Fibroblast of peridontal ligament (primary cell): ENCODE measurements at regions not wholly inside any gene's neighbourhood (a gene's known extent, or its start where the extent isn't known, plus 50 kb on each side); places are given as distances from the start of the nearest gene placed in this dataset.
"Not testable (repeated sequence)": the region's sequence is repeated elsewhere in the genome, so short reads cannot be mapped to it uniquely, and the experiment has no call there.

Experiments
- DNase-seq: peaks from one replicate; pipeline ENCODE4 v3.0.0-alpha.2; 2010; ENCODE audit errors: extremely low read depth

- DNase-seq = no peak
These were observed 128.6 kb downstream of the RGPD3 start for GRCh38 chr2:106339609-106340008.

- no peak for DNase-seq
These were observed 129.1 kb downstream of the RGPD3 start for GRCh38 chr2:106339132-106339531.

DNA sequence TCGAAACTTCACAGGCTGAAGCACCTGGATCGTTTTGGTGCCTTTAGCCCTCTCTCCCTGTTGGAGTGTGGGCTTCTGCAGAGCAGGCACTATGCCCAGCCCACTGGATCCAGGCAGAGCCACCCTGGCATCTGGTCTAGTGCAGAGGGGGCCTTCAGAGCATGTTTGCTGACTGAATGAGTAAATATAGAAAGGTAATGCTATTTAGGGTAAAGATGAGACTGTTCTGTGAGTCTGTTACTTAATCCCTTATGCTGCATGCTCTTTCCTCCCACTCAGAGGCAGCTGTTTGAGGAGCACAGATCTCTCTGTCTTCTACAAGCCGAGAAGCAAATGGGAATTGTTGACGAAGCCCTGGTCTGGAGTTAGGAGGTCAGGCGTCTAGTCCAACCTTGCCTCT, 130.2 kb downstream of the RGPD3 start:
- no peak for DNase-seq

- no peak for DNase-seq
These were observed 131.5 kb downstream of the RGPD3 start for GRCh38 chr2:106336737-106337136.

DNA sequence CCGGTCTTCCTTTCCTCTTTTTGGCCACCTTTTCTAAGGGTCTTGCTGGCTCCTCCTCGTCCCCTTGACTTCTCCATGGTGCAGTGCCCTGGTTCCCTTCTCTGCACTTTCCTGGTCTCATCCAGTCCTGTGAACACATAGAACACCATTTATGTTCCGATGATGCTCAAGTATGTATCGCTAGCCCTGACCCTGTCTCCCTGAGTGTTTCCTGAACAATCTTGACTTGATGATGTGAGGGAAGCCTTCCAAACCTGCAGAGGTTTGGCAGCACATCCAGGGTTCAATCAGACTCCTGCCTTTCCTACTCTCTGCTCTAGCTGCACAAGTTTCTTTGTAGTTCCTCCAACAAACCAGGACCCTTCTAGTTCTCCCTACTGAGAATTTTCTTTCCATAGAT, 132.1 kb downstream of the RGPD3 start:
- DNase-seq = no peak

- DNase-seq = no peak
These were observed 133.4 kb downstream of the RGPD3 start for GRCh38 chr2:106334802-106335201.

GRCh38 chr2:106333253-106333873, 134.8 kb downstream of the RGPD3 start:
- not testable (repeated sequence) for DNase-seq

- no peak for DNase-seq
These were observed 136.2 kb downstream of the RGPD3 start for GRCh38 chr2:106332054-106332453.

GRCh38 chr2:106330384-106331261, 136.5 kb upstream of the UXS1 start:
- DNase-seq = not testable (repeated sequence)

- no peak for DNase-seq
These were observed 129.4 kb upstream of the UXS1 start for GRCh38 chr2:106323337-106324013.

GRCh38 chr2:106322281-106322680, 128.2 kb upstream of the UXS1 start:
- no peak for DNase-seq

DNA sequence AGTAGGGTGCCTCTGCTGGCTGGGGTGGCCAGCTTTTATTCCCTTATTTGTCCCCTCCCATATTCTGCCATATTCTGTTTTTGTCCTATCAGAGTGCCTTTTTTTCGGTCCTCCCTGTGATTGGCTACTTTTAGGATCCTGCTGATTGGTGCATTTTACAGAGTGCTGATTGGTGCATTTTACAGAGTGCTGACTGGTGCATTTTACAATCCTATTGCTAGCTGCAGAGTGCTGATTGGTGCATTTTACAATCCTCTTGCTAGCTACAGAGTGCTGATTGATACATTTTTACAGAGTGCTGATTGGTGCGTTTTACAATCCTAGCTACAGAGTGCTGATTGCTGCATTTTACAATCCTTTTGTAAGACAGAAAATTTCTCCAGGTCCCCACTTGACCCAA, 126.3 kb upstream of the UXS1 start:
- DNase-seq = not testable (repeated sequence)

DNA sequence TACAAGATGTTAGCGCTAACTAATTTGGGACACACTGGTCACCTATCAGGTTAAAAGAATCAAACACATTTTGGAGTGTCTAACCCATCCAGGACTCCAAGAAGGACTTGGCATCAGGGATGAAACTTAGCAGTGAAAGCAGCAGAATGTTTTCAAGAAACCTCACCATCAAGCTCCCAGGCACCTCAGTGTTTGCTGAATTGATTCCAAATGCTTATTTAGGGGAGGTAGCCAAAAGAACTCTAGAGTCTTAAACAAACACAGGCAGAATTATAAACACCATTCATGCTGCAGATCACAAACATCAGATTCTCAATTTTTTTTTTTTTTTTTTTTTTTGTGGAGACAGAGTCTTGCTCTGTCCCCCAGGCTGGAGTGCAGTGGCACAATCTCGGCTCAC, 122.8 kb upstream of the UXS1 start:
- DNase-seq = no peak

DNA sequence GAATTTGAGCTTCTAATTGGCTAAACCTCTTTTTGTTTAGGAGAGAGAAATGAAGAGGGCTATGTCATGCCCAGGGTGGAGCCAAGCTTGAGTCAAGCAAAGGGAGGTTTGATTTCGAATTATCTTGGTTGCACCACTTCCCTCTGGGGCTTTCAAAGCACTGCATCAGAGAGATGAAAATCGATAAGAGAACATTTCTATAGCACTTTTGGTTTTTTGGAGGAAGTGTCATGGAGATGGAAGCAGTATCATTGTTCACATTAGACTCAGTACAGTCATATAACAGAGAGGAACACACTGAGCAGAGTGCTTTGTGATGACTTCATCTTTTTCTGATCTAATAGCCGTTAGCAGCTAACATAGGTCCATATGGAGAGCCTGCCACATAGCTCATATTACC, 120.3 kb upstream of the UXS1 start:
- no peak for DNase-seq

DNA sequence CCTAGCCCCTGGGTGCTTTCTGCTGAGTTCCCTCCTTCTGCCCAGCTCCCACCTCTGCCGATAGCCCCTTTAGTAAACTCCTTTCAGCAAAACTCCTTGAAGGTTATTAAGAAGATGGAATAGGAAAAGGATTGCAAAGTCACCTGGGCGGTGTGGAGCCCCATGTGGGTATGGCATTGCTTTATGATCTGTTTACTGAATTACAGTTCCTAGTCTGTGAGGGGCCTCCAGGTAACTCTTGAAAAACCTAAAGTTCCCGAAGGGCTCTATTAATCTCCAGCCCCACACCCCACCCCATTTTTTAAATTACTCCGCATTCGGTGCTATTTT, 116.9 kb upstream of the UXS1 start:
- no peak for DNase-seq

DNA sequence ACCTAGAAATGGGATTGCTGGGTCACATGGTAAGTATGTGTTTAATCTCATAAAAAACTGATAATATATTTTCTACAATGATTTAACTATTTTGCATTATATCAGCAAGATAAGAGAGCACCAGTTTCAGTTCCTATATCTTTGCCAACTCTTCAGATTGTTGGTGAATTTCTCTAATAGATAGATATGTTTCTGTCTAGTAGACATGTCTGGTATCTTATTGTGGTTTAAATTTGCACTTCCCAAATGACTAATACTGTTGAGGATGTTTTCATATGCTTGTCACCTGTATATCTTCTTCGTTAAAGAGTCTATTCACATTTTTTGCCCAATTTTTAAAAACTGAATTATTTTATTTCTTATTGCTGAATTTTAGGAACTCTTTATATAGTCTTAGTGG, 113.8 kb upstream of the UXS1 start:
- no peak for DNase-seq

GRCh38 chr2:106306387-106306786, 112.3 kb upstream of the UXS1 start:
- no peak for DNase-seq

DNA sequence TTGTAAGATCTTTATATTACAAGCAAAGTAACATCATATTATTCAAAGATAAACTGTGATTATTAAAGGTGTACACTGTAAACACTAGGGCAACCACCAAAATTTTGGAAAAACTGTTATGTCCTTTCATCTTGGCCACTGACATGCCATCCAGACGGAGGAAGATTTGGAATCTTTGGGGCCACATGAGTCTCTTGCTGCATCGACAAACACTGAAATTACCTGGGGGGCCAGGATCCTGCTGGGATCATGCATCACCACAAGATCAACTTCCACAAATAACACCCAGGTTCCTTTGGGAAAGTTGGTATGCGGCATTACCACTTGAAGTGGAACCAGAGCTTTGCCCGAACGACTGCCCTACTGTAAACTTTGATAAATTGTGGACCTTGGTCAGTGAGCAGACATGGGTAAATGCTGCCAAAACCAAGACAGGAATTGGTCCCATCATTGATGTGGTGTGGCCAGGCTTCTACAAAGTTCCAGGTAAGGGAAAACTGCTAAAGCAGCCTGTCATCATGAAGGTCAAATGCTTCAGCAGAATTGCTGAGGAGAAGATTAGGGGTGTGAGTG, 110.6 kb upstream of the UXS1 start:
- DNase-seq = no peak

- no peak for DNase-seq
These were observed 105.6 kb upstream of the UXS1 start for GRCh38 chr2:106299696-106300095.

GRCh38 chr2:106296182-106296815, 102.2 kb upstream of the UXS1 start:
- peak; percentile 3 for DNase-seq

DNA sequence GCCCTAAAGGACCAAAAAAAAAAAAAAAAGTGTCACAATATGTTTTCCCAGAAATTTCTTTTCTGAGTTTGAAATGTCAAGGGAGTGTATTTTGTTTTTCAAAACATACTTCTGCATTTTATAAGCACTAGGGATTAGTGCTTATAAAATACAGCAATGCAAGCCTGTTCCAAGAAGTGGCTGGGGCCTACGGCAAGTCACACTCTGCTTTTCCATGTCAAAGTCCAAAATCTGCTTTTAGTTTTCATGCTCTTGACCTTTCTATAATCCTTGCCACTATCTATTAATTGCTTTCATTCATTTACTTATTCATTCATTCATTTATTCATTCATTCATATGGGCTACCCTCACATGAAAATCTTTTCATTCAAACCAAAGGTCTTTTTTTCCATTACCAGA, 100.1 kb upstream of the UXS1 start:
- DNase-seq = no peak

DNA sequence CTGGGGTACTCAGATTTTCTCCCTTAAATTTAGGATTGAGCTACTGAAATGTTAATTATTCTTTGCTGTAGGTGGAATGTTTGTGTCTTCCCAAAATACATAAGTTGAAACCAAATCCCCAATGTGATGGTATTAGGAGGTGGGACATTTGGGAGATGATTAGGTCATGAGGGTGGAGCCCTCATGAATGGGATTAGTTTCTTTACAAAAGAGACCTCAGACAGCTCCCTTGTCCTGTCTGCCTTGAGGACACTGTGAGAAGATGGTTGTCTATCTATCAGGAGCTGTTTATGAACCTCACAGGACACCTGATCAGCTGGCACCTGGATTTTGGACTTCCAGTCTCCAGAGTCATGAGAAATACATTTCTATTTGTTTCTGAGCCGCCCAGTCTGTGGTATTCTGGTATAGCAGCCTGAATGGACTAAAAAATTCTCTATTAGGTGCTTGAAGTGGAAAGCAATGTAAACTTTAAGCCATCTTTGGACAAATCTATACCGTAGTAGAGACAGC, 99.2 kb upstream of the UXS1 start:
- DNase-seq = no peak
